ENCODE measurements at regions not wholly inside any gene's neighbourhood (a gene's known extent, or its start where the extent isn't known, plus 50 kb on each side); places are given as distances from the start of the nearest gene placed in this dataset.

DNA sequence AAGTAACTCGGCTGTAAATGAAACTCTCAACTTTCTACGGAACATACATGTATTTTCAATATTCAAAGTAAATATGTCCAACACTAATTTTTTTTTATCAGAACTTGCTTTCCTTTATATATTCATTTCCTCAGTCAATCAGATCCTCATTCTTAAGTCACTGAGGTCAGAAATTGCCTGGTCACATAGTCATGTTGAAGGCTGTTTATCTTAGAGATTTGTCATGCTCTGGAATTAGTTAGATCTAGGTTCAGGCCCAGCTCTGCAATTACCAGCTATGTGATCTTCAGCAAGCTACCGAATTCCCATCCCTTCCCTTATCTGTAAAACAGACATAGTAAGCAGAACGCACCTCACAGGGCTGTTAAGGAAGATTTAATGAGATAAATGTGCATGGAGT is 228.8 kb downstream of the SPCS3 start:
- TF ChIP-seq, protein P1, sequence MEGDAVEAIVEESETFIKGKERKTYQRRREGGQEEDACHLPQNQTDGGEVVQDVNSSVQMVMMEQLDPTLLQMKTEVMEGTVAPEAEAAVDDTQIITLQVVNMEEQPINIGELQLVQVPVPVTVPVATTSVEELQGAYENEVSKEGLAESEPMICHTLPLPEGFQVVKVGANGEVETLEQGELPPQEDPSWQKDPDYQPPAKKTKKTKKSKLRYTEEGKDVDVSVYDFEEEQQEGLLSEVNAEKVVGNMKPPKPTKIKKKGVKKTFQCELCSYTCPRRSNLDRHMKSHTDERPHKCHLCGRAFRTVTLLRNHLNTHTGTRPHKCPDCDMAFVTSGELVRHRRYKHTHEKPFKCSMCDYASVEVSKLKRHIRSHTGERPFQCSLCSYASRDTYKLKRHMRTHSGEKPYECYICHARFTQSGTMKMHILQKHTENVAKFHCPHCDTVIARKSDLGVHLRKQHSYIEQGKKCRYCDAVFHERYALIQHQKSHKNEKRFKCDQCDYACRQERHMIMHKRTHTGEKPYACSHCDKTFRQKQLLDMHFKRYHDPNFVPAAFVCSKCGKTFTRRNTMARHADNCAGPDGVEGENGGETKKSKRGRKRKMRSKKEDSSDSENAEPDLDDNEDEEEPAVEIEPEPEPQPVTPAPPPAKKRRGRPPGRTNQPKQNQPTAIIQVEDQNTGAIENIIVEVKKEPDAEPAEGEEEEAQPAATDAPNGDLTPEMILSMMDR (IDR thresholded peaks at IDR 0.05), result no peak
- TF ChIP-seq POLR2A (IDR thresholded peaks at IDR 0.05), result no peak
